Hepatocyte (in vitro differentiated cells): ENCODE measurements at regions not wholly inside any gene's neighbourhood (a gene's known extent, or its start where the extent isn't known, plus 50 kb on each side); places are given as distances from the start of the nearest gene placed in this dataset.

Experiments
- DNase-seq: peaks from one replicate; pipeline ENCODE4 v3.0.0-alpha.2; 2016; ENCODE audit warnings: low spot score
- H2AFZ ChIP-seq: fragments of 200-600 bp; sonication (generic); 2 replicates; pipeline ENCODE4 v1.6.0; 2016; ENCODE audit warnings: antibody characterized with exemption, mild to moderate bottlenecking
- H3K27ac ChIP-seq: fragments of 200-600 bp; sonication (generic); 2 replicates; pipeline ENCODE4 v1.5.1; 2016; ENCODE audit warnings: mild to moderate bottlenecking
- H3K27me3 ChIP-seq: fragments of 200-600 bp; sonication (generic); 2 replicates; pipeline ENCODE4 v1.6.1; 2016
- H3K36me3 ChIP-seq: fragments of 200-600 bp; sonication (generic); replicated peaks from 2 replicates; pipeline ENCODE4 v1.5.1; 2016; ENCODE audit warnings: low read depth; ENCODE audit not compliant: insufficient read depth
- H3K4me1 ChIP-seq: fragments of 200-600 bp; sonication (generic); 2 replicates; pipeline ENCODE4 v1.5.1; 2016; ENCODE audit warnings: mild to moderate bottlenecking, moderate library complexity; ENCODE audit not compliant: insufficient read depth
- H3K4me2 ChIP-seq: fragments of 200-600 bp; sonication (generic); 2 replicates; pipeline ENCODE4 v1.6.0; 2016
- H3K4me3 ChIP-seq: fragments of 200-600 bp; sonication (generic); 2 replicates; pipeline ENCODE4 v1.5.1; 2016; ENCODE audit warnings: mild to moderate bottlenecking
- H3K79me2 ChIP-seq: fragments of 200-600 bp; sonication (generic); 2 replicates; pipeline ENCODE4 v1.6.0; 2017; ENCODE audit warnings: mild to moderate bottlenecking
- H3K9me2 ChIP-seq: fragments of 200-600 bp; sonication (generic); replicated peaks from 2 replicates; pipeline ENCODE4 v1.6.0; 2017; ENCODE audit warnings: mild to moderate bottlenecking; ENCODE audit not compliant: insufficient read depth
- H3K9me3 ChIP-seq: fragments of 200-600 bp; sonication (generic); 2 replicates; pipeline ENCODE4 v1.5.1; 2016; ENCODE audit warnings: low read depth, mild to moderate bottlenecking
- H4K20me1 ChIP-seq: fragments of 200-600 bp; sonication (generic); 2 replicates; pipeline ENCODE4 v1.6.0; 2016; ENCODE audit warnings: mild to moderate bottlenecking; ENCODE audit not compliant: insufficient read depth, poor library complexity, severe bottlenecking
- CTCF ChIP-seq: fragments of 200-600 bp; sonication (generic); IDR thresholded peaks from 2 replicates; pipeline ENCODE4 v1.5.1; 2016; ENCODE audit warnings: antibody characterized with exemption, mild to moderate bottlenecking; ENCODE audit not compliant: poor library complexity
- EZH2 ChIP-seq: fragments of 200-600 bp; sonication (generic); IDR thresholded peaks from 2 replicates; pipeline ENCODE4 v1.6.1; 2016; ENCODE audit warnings: antibody characterized with exemption, mild to moderate bottlenecking, borderline replicate concordance
- EZH2phosphoT487 ChIP-seq: fragments of 200-600 bp; sonication (generic); IDR thresholded peaks from one replicate; pipeline ENCODE4 v1.6.1; 2018; ENCODE audit warnings: antibody characterized with exemption, mild to moderate bottlenecking, low read depth, moderate library complexity; ENCODE audit not compliant: unreplicated experiment, severe bottlenecking
- WGBS: methylation state at CpG from one replicate; pipeline ENCODE4 v1.1.6; 2016; ENCODE audit warnings: low lambda C conversion rate; ENCODE audit errors: missing lambda C conversion rate; 5-methylcytosine and 5-hydroxymethylcytosine counted together

- no peak for DNase-seq
- no peaks in the 10 kb centered on the region for H3K9me2 ChIP-seq
- no peaks in the 10 kb centered on the region for H3K9me3 ChIP-seq
- H3K79me2 ChIP-seq = no peaks in the 10 kb centered on the region
- 83% methylated on average over 2 of the region's 2 CpGs for WGBS
- no peak for TF ChIP-seq EZH2
- TF ChIP-seq CTCF = no peak
- TF ChIP-seq EZH2phosphoT487 = no peak
- H3K4me1 ChIP-seq = no peaks in the 10 kb centered on the region
- no peaks in the 10 kb centered on the region for H3K27me3 ChIP-seq
- H3K36me3 ChIP-seq = no peaks in the 10 kb centered on the region
- H4K20me1 ChIP-seq = no peaks in the 10 kb centered on the region
- no peak overlapping the region for H2AFZ ChIP-seq
- H3K4me3 ChIP-seq = no peak overlapping the region
- H3K27ac ChIP-seq = no peak overlapping the region
- no peak overlapping the region for H3K4me2 ChIP-seq
These were observed 690.2 kb downstream of the NR2F1-AS1 start for GRCh38 chr5:92890841-92891244.

GRCh38 chr5:92889140-92889539 is 691.9 kb downstream of the NR2F1-AS1 start:
- Histone ChIP-seq H3K4me3 (no peak overlapping the region), H3K9me3 (no peaks in the 10 kb centered on the region), H3K27ac (no peak overlapping the region), H3K4me1 (no peaks in the 10 kb centered on the region), H2AFZ (no peak overlapping the region), H3K4me2 (no peak overlapping the region), H3K9me2 (no peaks in the 10 kb centered on the region), H4K20me1 (no peaks in the 10 kb centered on the region), H3K79me2 (no peaks in the 10 kb centered on the region), H3K36me3 (no peaks in the 10 kb centered on the region), H3K27me3 (no peaks in the 10 kb centered on the region)
- no peak for DNase-seq
- no peak for TF ChIP-seq CTCF
- no peak for TF ChIP-seq EZH2phosphoT487
- no peak for TF ChIP-seq EZH2
- WGBS = 100% methylated on average over 1 of the region's 1 CpG

- Histone ChIP-seq H2AFZ (no peak overlapping the region), H4K20me1 (no peaks in the 10 kb centered on the region), H3K4me2 (no peak overlapping the region), H3K36me3 (no peaks in the 10 kb centered on the region), H3K9me3 (no peaks in the 10 kb centered on the region), H3K27ac (no peak overlapping the region), H3K4me3 (no peak overlapping the region), H3K79me2 (no peaks in the 10 kb centered on the region), H3K9me2 (no peaks in the 10 kb centered on the region), H3K4me1 (no peaks in the 10 kb centered on the region), H3K27me3 (no peaks in the 10 kb centered on the region)
- WGBS = 39% methylated on average over 2 of the region's 2 CpGs
- no peak for DNase-seq
- no peak for TF ChIP-seq EZH2phosphoT487
- no peak for TF ChIP-seq EZH2
- no peak for TF ChIP-seq CTCF
These were observed 693.8 kb downstream of the NR2F1-AS1 start for GRCh38 chr5:92887254-92887653.

- no peak overlapping the region for H3K4me3 ChIP-seq
- DNase-seq = no peak
- H3K4me2 ChIP-seq = no peak overlapping the region
- no peaks in the 10 kb centered on the region for H3K36me3 ChIP-seq
- no peaks in the 10 kb centered on the region for H3K9me2 ChIP-seq
- no peaks in the 10 kb centered on the region for H4K20me1 ChIP-seq
- no peaks in the 10 kb centered on the region for H3K79me2 ChIP-seq
- H3K4me1 ChIP-seq = no peaks in the 10 kb centered on the region
- TF ChIP-seq CTCF (no peak), EZH2phosphoT487 (no peak), EZH2 (no peak)
- H3K9me3 ChIP-seq = no peaks in the 10 kb centered on the region
- H3K27me3 ChIP-seq = no peaks in the 10 kb centered on the region
- 61% methylated on average over 3 of the region's 3 CpGs for WGBS
- H2AFZ ChIP-seq = no peak overlapping the region
- H3K27ac ChIP-seq = no peak overlapping the region
These were observed 694.3 kb downstream of the NR2F1-AS1 start for GRCh38 chr5:92886751-92887150.
